Superior temporal gyrus (tissue), 1 donor: ENCODE measurements at regions not wholly inside any gene's neighbourhood (a gene's known extent, or its start where the extent isn't known, plus 50 kb on each side); places are given as distances from the start of the nearest gene placed in this dataset.
A peak's percentile ranks its signal among the peaks of the same experiment; 100 is the strongest.

ENCODE experiments used
- DNase-seq: peaks from one replicate; pipeline ENCODE4 v3.0.0-alpha.2; 2016; ENCODE audit errors: extremely low spot score

DNA sequence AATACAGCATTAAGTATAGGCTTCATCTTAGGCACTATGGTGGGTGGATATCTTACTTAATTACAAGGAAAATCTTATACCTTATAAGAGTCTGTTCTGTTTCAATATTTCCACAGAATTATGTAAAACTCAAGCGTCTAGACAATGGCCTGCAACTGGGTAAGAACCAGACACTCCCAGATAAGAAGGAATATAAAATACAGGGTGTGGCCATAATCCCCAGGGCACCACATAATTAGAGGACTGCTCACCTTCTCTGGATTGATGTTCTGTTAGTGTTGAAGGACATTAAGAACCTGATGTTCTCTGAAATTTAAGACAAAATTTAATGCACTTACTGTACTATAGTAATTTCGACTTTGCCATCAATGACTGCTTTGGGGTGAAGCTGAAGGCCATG is 198.2 kb upstream of the ARSJ start:
- DNase-seq: no peak

DNA sequence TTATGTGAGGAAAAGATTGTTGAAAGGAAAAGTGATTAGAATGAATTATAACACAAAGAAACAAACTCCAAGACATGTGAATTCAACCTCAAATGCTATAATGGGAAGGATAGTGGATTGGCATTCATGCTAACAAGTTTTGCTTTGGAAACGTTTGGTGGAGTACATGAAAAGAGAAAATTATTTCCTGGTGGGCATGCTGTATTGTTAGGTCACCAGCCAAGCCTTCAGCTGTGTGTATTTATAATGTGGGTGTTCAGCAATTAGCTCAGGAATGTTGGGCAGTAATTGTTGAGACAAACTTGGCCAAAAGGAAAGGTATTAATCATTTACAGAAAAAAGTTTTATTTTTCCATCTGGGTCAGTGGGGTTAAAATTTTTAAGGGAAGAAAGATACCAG is 198.9 kb upstream of the ARSJ start:
- DNase-seq: no peak

DNA sequence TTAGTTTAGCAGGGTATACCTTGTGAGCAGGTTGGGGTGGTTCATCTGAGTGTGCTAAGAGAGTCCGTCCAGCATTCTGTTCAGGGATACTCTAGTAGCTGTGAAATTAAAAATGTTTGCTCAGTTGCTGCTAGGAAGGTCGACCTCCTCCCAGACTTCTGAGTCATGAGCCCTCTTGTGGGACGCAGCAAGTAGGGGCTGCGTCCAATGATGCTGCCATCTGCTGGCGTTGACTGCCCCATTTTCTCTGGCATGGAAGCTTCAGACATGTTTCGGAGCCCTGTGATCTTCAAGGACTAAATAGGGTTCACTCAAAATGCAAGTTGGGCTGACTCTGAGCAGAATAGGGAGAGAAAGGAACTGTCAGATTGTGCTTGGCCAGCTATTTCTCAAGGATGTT is 201.0 kb upstream of the ARSJ start:
- peak; percentile 43 for DNase-seq

- DNase-seq: no peak
These were observed 205.5 kb upstream of the ARSJ start for GRCh38 chr4:114184901-114185300.

DNA sequence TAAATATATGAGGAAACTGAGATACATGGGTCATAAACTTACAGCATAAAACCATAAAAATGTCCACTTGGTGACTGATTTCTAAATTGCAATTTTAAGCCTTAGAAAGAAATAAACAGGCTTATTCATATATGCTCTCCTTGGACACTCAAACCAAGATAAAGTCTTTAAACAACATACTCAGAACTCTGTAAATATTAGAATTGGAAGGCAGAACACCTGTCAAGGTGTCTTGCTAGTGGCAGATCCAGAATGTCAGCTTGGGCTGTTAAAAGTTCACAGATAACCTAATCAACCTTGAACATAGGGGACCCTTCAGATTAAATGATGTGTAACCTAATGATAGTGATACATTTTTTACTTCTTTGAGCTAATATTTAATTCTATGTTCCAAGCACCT is 208.1 kb upstream of the ARSJ start:
- DNase-seq: no peak

DNA sequence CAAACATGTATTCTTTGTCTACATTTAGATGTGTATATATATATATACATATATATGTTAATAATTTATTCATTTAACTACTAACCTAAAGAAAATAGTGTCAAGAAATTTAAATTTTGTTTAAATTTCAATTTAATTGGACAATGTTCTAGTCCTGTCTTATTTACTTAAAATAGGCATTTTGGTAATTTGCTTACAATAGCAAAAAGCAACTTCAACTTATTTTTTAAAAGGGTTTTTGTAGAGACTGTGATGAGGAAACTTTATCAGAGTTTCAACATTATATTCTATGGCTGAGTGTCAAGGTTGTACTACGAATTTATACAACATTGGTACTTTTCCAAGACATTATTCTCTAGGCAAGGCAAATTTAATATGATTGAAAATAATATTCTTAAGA is 212.0 kb upstream of the ARSJ start:
- DNase-seq: no peak

GRCh38 chr4:114192854-114193253 is 213.4 kb upstream of the ARSJ start:
- no peak for DNase-seq

DNA sequence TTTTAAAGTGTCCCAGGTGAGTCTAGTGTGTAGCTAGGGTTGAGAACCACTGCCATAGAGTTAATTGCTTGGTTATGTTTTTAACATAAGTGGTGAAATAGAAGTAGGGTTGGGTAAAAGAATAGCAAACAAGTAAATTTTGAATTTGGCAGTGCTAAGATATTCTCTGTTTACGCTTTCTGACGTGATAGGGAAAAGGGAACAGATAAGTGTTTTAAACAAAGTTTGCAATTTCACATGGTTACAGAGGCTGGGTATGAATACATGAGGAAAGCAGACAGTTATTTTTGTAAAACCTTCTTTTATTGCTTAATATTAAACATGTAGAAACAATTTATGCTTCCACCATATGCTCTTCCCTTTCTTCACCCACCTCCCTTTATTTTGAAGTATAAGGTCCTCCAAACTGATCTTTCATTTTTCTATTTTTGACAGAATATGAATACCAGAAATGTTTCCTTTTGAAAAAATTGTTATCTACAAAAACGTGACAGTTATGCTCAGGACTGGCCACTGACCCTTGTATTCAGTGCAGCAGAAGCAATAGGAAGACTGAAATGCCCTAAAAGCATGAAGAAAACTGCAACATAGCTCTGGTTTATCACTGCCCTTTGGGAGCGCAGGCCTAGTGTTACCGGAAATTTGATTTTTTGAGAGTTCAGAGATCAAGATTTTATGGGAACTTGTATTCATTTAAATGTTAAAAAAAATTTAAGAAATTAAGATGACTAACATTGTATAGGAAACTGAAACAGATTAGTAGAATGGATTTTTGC is 214.4 kb upstream of the ARSJ start:
- no peak for DNase-seq

GRCh38 chr4:114196606-114197005 is 217.2 kb upstream of the ARSJ start:
- no peak for DNase-seq

- no peak for DNase-seq
These were observed 220.6 kb upstream of the ARSJ start for GRCh38 chr4:114200026-114200425.

DNA sequence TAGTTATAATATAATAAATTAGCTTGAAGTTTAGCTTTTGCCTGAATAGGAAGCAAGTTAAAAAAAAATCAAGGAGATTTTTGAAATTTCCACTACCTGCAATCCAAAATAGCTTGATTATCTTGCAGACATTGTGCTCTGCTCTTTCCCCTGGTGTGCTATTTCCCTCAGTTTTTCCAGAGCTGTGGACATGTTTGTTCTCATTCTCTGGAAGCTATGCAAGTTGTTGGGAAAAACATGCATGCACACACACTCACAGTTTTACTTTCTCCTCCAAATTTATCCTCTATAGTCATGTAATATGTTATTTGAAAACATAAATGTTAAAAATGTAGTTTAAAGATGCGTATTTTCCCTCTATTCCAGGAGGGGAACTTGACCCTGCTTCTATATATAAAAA is 225.8 kb upstream of the ARSJ start:
- no peak for DNase-seq

GRCh38 chr4:114208574-114209151 is 229.2 kb upstream of the ARSJ start:
- DNase-seq: no peak

GRCh38 chr4:114209584-114209983 is 230.1 kb upstream of the ARSJ start:
- no peak for DNase-seq

DNA sequence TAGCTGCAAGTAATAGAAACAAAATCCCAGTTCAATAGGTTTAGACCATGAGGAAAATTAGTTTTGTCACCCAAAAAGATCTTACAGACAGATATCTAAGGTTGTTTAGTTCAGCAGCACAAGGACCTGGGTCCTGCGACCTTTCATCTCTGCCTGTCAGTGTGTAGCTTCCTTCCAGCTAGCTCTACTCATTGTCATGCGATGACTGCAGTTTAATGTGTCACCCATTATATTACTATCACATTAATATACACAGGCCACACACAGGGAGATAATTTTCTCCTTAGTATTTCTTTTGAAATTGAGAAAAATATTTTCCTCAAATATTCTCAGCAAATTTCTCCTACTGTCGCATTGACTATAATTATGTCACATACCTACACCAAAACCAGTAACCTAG is 232.1 kb upstream of the ARSJ start:
- DNase-seq: no peak

DNA sequence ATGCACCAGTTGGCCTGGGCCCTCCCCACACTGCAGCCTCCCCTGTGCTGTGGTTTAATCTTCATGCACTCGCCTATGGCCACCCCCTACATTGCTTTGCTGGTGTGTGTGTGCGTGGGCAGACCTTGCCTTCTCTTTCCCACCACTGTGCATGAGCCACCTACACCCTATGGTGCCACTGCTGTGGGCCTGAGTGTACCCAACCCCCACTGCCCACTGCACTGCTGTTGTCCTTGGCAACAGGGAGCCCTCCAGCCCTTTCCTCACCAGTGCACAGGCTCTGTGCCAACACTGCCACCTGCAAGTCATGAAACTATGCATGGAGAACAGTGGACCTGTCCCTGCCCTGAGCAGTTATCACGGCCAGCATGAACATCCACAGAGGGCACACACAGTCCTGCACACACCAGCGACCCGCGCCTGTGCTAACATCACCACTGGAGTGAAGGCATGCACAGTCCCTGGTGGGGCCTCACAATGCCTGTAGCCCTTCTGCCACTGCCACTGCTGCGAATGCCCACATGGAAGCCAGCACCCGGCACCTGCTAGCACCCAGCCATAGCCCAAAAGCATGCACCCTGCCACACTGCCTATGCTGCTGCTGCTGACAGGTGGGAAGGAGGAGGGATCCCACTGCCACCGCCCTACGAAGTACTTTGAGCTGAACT is 237.8 kb upstream of the ARSJ start:
- DNase-seq: no peak

- DNase-seq: no peak
These were observed 244.1 kb upstream of the ARSJ start for GRCh38 chr4:114223580-114223979.

- DNase-seq: no peak
These were observed 246.0 kb upstream of the ARSJ start for GRCh38 chr4:114225436-114225835.

GRCh38 chr4:114226179-114226578 is 246.7 kb upstream of the ARSJ start:
- no peak for DNase-seq

GRCh38 chr4:114226968-114227760 is 247.7 kb upstream of the ARSJ start:
- no peak for DNase-seq

DNA sequence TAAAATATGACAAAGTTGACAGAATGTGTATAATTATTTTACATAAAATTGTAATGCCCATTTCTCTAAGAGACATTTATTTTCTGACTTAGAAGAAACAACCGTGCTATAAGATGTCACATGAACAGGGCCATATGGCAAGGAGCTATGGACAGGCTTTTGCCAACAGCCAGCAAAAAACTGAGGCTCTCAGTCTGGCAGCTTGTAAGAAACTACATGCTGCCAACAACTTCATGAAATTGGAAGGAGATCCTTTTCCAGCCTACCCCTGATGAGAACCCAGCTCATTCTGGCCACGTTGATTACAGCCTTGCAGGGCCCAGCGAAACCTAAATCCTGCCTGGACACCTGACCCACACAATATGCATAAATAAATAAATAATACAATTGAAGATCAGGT is 250.3 kb upstream of the ARSJ start:
- no peak for DNase-seq

- peak; percentile 4 for DNase-seq
These were observed 256.8 kb upstream of the ARSJ start for GRCh38 chr4:114236171-114236769.

GRCh38 chr4:114237997-114238396 is 258.6 kb upstream of the ARSJ start:
- no peak for DNase-seq
